IMR-90 (cell line): ENCODE measurements at regions not wholly inside any gene's neighbourhood (a gene's known extent, or its start where the extent isn't known, plus 50 kb on each side); places are given as distances from the start of the nearest gene placed in this dataset.

ENCODE experiments used
- ATAC-seq: fragments of 200-7000 bp; cut with Tn5 transposase; 2 replicates; pipeline ENCODE4 v1.9.1; 2020; ENCODE audit warnings: low read depth, mild to moderate bottlenecking, moderate library complexity
- BruUV-seq: library from RNA; stranded (reverse); fragments of 400-500 nt; replicated peaks from 2 replicates; lab custom pipeline; 2021; lab: Mats Ljungman, UMichigan
- CTCF ChIA-PET: fragments of 300-600 bp; formaldehyde crosslinking; extraction: SDS; loops from one replicate; lab custom pipeline; 2021; ENCODE audit warnings: antibody characterized with exemption; lab: Yijun Ruan, JAX
- POLR2A ChIA-PET: fragments of 300-600 bp; sonication (Branson Sonifier 250); formaldehyde crosslinking; loops from one replicate; lab custom pipeline; 2022; ENCODE audit warnings: antibody characterized with exemption; ENCODE audit not compliant: unreplicated experiment; lab: Charles Lee
- DNase-seq: peaks from one replicate; pipeline ENCODE4 v3.0.0; 2013
- H2AFZ ChIP-seq: replicated peaks from 2 replicates; pipeline ENCODE3; 2013; ENCODE audit warnings: low read length, mild to moderate bottlenecking; ENCODE audit not compliant: poor library complexity
- H2AK5ac ChIP-seq: 2 replicates; pipeline ENCODE4 v1.6.1; 2013; ENCODE audit warnings: low read depth, low read length, inconsistent platforms
- H2AK9ac ChIP-seq: replicated peaks from 2 replicates; pipeline ENCODE3; 2013; ENCODE audit warnings: mild to moderate bottlenecking, low read depth, low read length, moderate library complexity; ENCODE audit not compliant: poor library complexity
- H2BK120ac ChIP-seq: 2 replicates; pipeline ENCODE4 v1.6.1; 2013; ENCODE audit warnings: low read depth, low read length, inconsistent platforms
- H2BK15ac ChIP-seq: 3 replicates; pipeline ENCODE4 v1.6.1; 2013; ENCODE audit warnings: low read depth, low read length, inconsistent platforms
- H2BK20ac ChIP-seq: 2 replicates; pipeline ENCODE4 v1.6.1; 2013; ENCODE audit warnings: low read depth, mild to moderate bottlenecking, inconsistent platforms, low read length, moderate library complexity
- H2BK5ac ChIP-seq: 2 replicates; pipeline ENCODE4 v1.6.1; 2013; ENCODE audit warnings: mild to moderate bottlenecking, low read depth, low read length, inconsistent platforms; ENCODE audit not compliant: poor library complexity, severe bottlenecking
- H3K14ac ChIP-seq: replicated peaks from 2 replicates; pipeline ENCODE4 v1.6.1; 2013; ENCODE audit warnings: low read depth, low read length, inconsistent platforms
- H3K18ac ChIP-seq: 2 replicates; pipeline ENCODE4 v1.6.1; 2013; ENCODE audit warnings: low read depth, low read length, control low read depth
- H3K23ac ChIP-seq: 2 replicates; pipeline ENCODE4 v1.6.1; 2013; ENCODE audit warnings: low read depth, low read length, inconsistent platforms
- H3K27ac ChIP-seq: 2 replicates; pipeline ENCODE4 v1.5.1; 2013; ENCODE audit warnings: mild to moderate bottlenecking, control low read depth, low read length; ENCODE audit not compliant: insufficient read depth
- H3K27me3 ChIP-seq: 2 replicates; pipeline ENCODE4 v1.6.1; 2013; ENCODE audit warnings: low read length; ENCODE audit not compliant: control insufficient read depth, insufficient read depth
- H3K36me3 ChIP-seq: 2 replicates; pipeline ENCODE4 v1.6.1; 2013; ENCODE audit warnings: low read length, mixed read lengths; ENCODE audit not compliant: control insufficient read depth, insufficient read depth
- H3K4ac ChIP-seq: 2 replicates; pipeline ENCODE4 v1.6.1; 2013; ENCODE audit warnings: low read depth, low read length, inconsistent platforms
- H3K4me1 ChIP-seq: 2 replicates; pipeline ENCODE4 v1.6.1; 2013; ENCODE audit warnings: low read length, mixed read lengths; ENCODE audit not compliant: control insufficient read depth, insufficient read depth
- H3K4me2 ChIP-seq: 2 replicates; pipeline ENCODE4 v1.6.1; 2013; ENCODE audit warnings: low read depth, mild to moderate bottlenecking, control low read depth, low read length, moderate library complexity
- H3K4me3 ChIP-seq: 2 replicates; pipeline ENCODE4 v1.5.1; 2013; ENCODE audit warnings: low read depth, mild to moderate bottlenecking, control low read depth, low read length, moderate library complexity; ENCODE audit not compliant: insufficient read depth
- H3K56ac ChIP-seq: 2 replicates; pipeline ENCODE4 v1.6.1; 2013; ENCODE audit warnings: low read length, inconsistent platforms; ENCODE audit not compliant: insufficient read depth; ENCODE audit errors: extremely low read depth
- H3K79me1 ChIP-seq, 2 experiments: 2 replicates each; pipeline ENCODE4 v1.6.1; 2013; ENCODE audit warnings: low read length in 2 of 2, inconsistent platforms in 1 of 2, low read depth in 1 of 2
- H3K9ac ChIP-seq: 2 replicates; pipeline ENCODE4 v1.6.1; 2013; ENCODE audit warnings: low read depth, low read length, control low read depth
- H3K9me1 ChIP-seq: 2 replicates; pipeline ENCODE4 v1.6.1; 2013; ENCODE audit warnings: low read length, inconsistent platforms; ENCODE audit not compliant: insufficient read depth
- H3K9me3 ChIP-seq: 2 replicates; pipeline ENCODE4 v1.6.1; 2013; ENCODE audit warnings: low read length; ENCODE audit not compliant: control insufficient read depth, insufficient read depth
- H4K20me1 ChIP-seq: 2 replicates; pipeline ENCODE4 v1.6.1; 2013; ENCODE audit warnings: low read length, inconsistent platforms; ENCODE audit not compliant: insufficient read depth
- H4K5ac ChIP-seq: 2 replicates; pipeline ENCODE4 v1.6.1; 2013; ENCODE audit warnings: mild to moderate bottlenecking, low read depth, low read length, control low read depth
- H4K8ac ChIP-seq, 2 experiments: 2 replicates each; pipeline ENCODE4 v1.6.1; 2013; ENCODE audit warnings: low read depth in 2 of 2, low read length in 2 of 2, control low read depth in 1 of 2, inconsistent platforms in 1 of 2
- H4K91ac ChIP-seq: 2 replicates; pipeline ENCODE4 v1.6.1; 2013; ENCODE audit warnings: low read depth, low read length, inconsistent platforms; ENCODE audit not compliant: insufficient read depth
- MAFK ChIP-seq: IDR thresholded peaks from 2 replicates; pipeline ENCODE4 v1.6.1; 2012; ENCODE audit warnings: low read depth, low read length, improper control_type of control experiment
- NFE2L2 ChIP-seq: fragments of 150-350 bp; IDR thresholded peaks from 2 replicates; pipeline ENCODE4 v1.6.1; 2016; ENCODE audit warnings: low read depth, mild to moderate bottlenecking, low read length
- POLR2A ChIP-seq: IDR thresholded peaks from 2 replicates; pipeline ENCODE4 v1.6.1; 2012; ENCODE audit warnings: mild to moderate bottlenecking, low read depth, low read length
- RCOR1 ChIP-seq: IDR thresholded peaks from 2 replicates; pipeline ENCODE4 v1.6.1; 2012; ENCODE audit warnings: mild to moderate bottlenecking, low read length, improper control_type of control experiment; ENCODE audit not compliant: insufficient replicate concordance
- RFX5 ChIP-seq: IDR thresholded peaks from 2 replicates; pipeline ENCODE4 v1.8.0; 2012; ENCODE audit warnings: low read depth, mild to moderate bottlenecking, low read length, moderate library complexity
- SMC3 ChIP-seq: fragments of 150-350 bp; IDR thresholded peaks from 2 replicates; pipeline ENCODE4 v1.6.1; 2016; ENCODE audit warnings: low read depth, mild to moderate bottlenecking, antibody characterized with exemption, low read length, moderate library complexity
- WGBS, 2 experiments: methylation state at CpG; one replicate each; pipeline versions ENCODE4 v1.1.5 to v1.1.7; 2013; ENCODE audit warnings: missing lambda C conversion rate in 2 of 2; ENCODE audit not compliant: insufficient read length in 1 of 2; ENCODE audit errors: extremely low coverage in 2 of 2; 5-methylcytosine and 5-hydroxymethylcytosine counted together
- dilution Hi-C: fragments of 300-500 bp; cut with HindIII; formaldehyde crosslinking; loops from one replicate; pipeline ENCODE4 v1.14.3; 2018; ENCODE audit warnings: low sequenced_read_pairs; ENCODE audit not compliant: unreplicated experiment
- in situ Hi-C: fragments of 300-500 bp; cut with MboI; formaldehyde crosslinking; loops from 3 replicates; pipeline ENCODE4 v1.14.3; 2019; ENCODE audit warnings: low sequenced_read_pairs, inconsistent platforms, mixed read lengths
- intact Hi-C: fragments of 100-400 bp; cut with micrococcal nuclease; formaldehyde crosslinking; loops from 2 replicates; pipeline ENCODE4 v1.10.0; 2022
- TF ChIP-seq, protein P1 (sequence below): fragments of 150-350 bp; IDR thresholded peaks from 2 replicates; pipeline ENCODE4 v1.6.1; 2016; ENCODE audit warnings: low read depth, mild to moderate bottlenecking, low read length, moderate library complexity, borderline replicate concordance
- TF ChIP-seq, protein P2 (sequence below): fragments of 150-350 bp; IDR thresholded peaks from 2 replicates; pipeline ENCODE4 v1.6.1; 2017; ENCODE audit warnings: mild to moderate bottlenecking, antibody characterized with exemption, low read length, low read depth

DNA sequence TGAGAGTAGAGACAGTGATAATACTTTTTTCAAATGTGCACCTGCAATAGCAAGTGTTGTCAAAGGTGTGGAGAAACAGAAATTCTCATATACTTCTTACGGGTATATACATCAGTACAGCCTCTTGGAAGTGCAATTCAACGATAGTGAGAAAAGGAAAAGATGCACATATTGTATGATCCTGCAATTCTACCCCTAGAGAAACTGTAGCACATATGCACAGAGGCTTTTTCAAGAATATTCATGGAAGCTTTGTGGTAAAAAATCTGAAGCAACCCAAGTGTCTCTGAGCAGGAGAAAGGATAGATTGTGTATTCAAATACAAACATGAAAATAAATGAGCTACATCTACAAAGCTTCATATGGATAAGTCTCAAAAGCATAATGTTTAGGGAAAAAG is 94.7 kb upstream of the PREP start:
- no peak overlapping the region for H3K4me3 ChIP-seq
- POLR2A ChIA-PET = no interaction called here
- TF ChIP-seq, protein P1, sequence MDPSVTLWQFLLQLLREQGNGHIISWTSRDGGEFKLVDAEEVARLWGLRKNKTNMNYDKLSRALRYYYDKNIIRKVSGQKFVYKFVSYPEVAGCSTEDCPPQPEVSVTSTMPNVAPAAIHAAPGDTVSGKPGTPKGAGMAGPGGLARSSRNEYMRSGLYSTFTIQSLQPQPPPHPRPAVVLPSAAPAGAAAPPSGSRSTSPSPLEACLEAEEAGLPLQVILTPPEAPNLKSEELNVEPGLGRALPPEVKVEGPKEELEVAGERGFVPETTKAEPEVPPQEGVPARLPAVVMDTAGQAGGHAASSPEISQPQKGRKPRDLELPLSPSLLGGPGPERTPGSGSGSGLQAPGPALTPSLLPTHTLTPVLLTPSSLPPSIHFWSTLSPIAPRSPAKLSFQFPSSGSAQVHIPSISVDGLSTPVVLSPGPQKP = no peak
- TF ChIP-seq RCOR1 (no peak), MAFK (no peak), RFX5 (no peak), NFE2L2 (no peak), POLR2A (no peak), SMC3 (no peak)
- TF ChIP-seq, protein P2, sequence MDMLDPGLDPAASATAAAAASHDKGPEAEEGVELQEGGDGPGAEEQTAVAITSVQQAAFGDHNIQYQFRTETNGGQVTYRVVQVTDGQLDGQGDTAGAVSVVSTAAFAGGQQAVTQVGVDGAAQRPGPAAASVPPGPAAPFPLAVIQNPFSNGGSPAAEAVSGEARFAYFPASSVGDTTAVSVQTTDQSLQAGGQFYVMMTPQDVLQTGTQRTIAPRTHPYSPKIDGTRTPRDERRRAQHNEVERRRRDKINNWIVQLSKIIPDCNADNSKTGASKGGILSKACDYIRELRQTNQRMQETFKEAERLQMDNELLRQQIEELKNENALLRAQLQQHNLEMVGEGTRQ = no peak
- intact Hi-C loops (no loop called here), in situ Hi-C loops (no loop called here), dilution Hi-C loops (no loop called here)
- H4K91ac ChIP-seq = no peak overlapping the region
- no peaks in the 10 kb centered on the region for H3K27me3 ChIP-seq
- H4K8ac ChIP-seq = no peak overlapping the region
- no peak overlapping the region for H3K4ac ChIP-seq
- H3K27ac ChIP-seq = no peak overlapping the region
- H2BK20ac ChIP-seq = no peak overlapping the region
- no peak overlapping the region for H4K5ac ChIP-seq
- CTCF ChIA-PET = interaction anchor here (0.5 to 0.6 kb wide), 2 partner anchors 19 to 20 kb away, joined by 3 to 4 read pairs; no protein-coding TSS in a partner anchor
- no peaks in the 10 kb centered on the region for H4K20me1 ChIP-seq
- H3K9me3 ChIP-seq = no peaks in the 10 kb centered on the region
- H3K14ac ChIP-seq = no peak overlapping the region
- no peak overlapping the region for H2BK15ac ChIP-seq
- no peak for ATAC-seq
- no peak overlapping the region for H3K23ac ChIP-seq
- H3K56ac ChIP-seq = no peak overlapping the region
- no peak overlapping the region for H2AK5ac ChIP-seq
- H3K4me1 ChIP-seq = no peaks in the 10 kb centered on the region
- no peak overlapping the region for H3K4me2 ChIP-seq
- no peak overlapping the region for H2AFZ ChIP-seq
- no peak overlapping the region for H2AK9ac ChIP-seq
- BruUV-seq = no TSS peak
- no peak overlapping the region for H2BK5ac ChIP-seq
- no peaks in the 10 kb centered on the region for H3K36me3 ChIP-seq
- no peak overlapping the region for H2BK120ac ChIP-seq
- H3K9ac ChIP-seq = no peak overlapping the region
- H3K9me1 ChIP-seq = no peaks in the 10 kb centered on the region; the same call in 1 of the 2 replicates
- no peak for DNase-seq
- H3K79me1 ChIP-seq = no peaks in the 10 kb centered on the region
- WGBS, 2 experiments = no CpG with 5 or more reads among the region's 2 CpGs
- H3K18ac ChIP-seq = no peak overlapping the region
